ENCODE measurements at regions not wholly inside any gene's neighbourhood (a gene's known extent, or its start where the extent isn't known, plus 50 kb on each side); places are given as distances from the start of the nearest gene placed in this dataset.

DNA sequence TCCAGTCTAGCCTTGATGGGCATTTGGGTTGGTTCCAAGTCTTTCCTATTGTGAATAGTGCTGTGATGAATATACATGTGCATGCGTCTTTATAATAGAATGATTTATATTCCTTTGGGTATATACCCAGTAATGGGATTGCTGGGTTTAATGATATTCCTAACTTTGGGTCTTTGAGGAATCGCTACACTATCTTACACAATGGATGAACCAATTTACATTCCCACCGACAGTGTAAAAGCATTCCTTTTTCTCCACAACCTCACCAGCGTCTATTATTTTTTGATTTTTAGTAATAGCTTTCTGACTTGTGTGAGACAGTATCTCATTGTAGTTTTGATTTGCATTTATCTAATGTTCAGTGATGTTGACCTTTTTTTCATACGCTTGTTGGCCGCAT is 1040.1 kb downstream of the MAT2B start:
- no peaks in the 10 kb centered on the region for H3K36me3 ChIP-seq (ENCODE audit: control insufficient read depth in 2 of 2, insufficient read depth in 2 of 2, low read length in 1 of 2)
- H4K20me1 ChIP-seq (ENCODE audit: control insufficient read depth, insufficient read depth) = no peaks in the 10 kb centered on the region
- no peaks in the 10 kb centered on the region for H3K79me2 ChIP-seq (ENCODE audit: control insufficient read depth, insufficient read depth, low read length)
- no peak overlapping the region for H2AFZ ChIP-seq (ENCODE audit: control insufficient read depth, low read depth, low read length)
- no TSS peak for BruUV-seq (replicated peaks)
- no peak for ATAC-seq
- no peak overlapping the region for H3K4me3 ChIP-seq
- H3K4me2 ChIP-seq (ENCODE audit: control insufficient read depth, insufficient read depth) = no peak overlapping the region
- in situ Hi-C loops (cut with MboI) (no loop called here), intact Hi-C loops (cut with micrococcal nuclease; ENCODE audit: unreplicated experiment) (no loop called here)
- FAIRE-seq = no peak
- no peak for TF ChIP-seq SREBF1 (IDR thresholded peaks at IDR 0.05; ENCODE audit: low read length)
- TF ChIP-seq FOS (IDR thresholded peaks at IDR 0.05; ENCODE audit: borderline replicate concordance, extremely low read depth, insufficient read length) = no peak
- no peak for TF ChIP-seq CHD1 (IDR thresholded peaks at IDR 0.05; ENCODE audit: low read depth, low read length)
- no peak for TF ChIP-seq HCFC1 (IDR thresholded peaks at IDR 0.05; ENCODE audit: low read length)
- TF ChIP-seq CBFB (IDR thresholded peaks at IDR 0.05; ENCODE audit: low read depth) = no peak
- no peak for TF ChIP-seq NFIC (IDR thresholded peaks at IDR 0.05; ENCODE audit: low read depth, low read length)
- TF ChIP-seq GABPA (IDR thresholded peaks at IDR 0.05; ENCODE audit: low read depth) = no peak
- no peak for TF ChIP-seq EGR1 (IDR thresholded peaks at IDR 0.05; ENCODE audit: borderline replicate concordance in 1 of 2, low read depth in 2 of 2, low read length in 2 of 2)
- no peak for TF ChIP-seq MYB (IDR thresholded peaks at IDR 0.05; ENCODE audit: borderline replicate concordance, low read depth, low read length)
- no peak for TF ChIP-seq ZZZ3 (IDR thresholded peaks at IDR 0.05; ENCODE audit: control insufficient read depth, insufficient read length, low read depth)
- no peak overlapping the region for H3K9ac ChIP-seq (ENCODE audit: control insufficient read depth, insufficient read depth, low read length)
- no peak for DNase-seq (ENCODE audit: low read depth, low spot score)
- ChIA-PET SMC1A (ENCODE audit: uncharacterized antibody, unreplicated experiment) (no interaction called here), RAD21 (ENCODE audit: unreplicated experiment) (no interaction called here), CTCF (no interaction called here), POLR2A (no interaction called here)
- no peaks in the 10 kb centered on the region for H3K4me1 ChIP-seq (ENCODE audit: control insufficient read depth, insufficient read depth, low read length)
- H3K27ac ChIP-seq (ENCODE audit: control insufficient read depth, insufficient read depth) = no peak overlapping the region
- WGBS (ENCODE audit: insufficient coverage, insufficient replicate concordance, low lambda C conversion rate, missing lambda C conversion rate) = 68% methylated on average over 6 of the region's 6 CpGs
- H3K27me3 ChIP-seq (replicated peaks in 1 of 2; ENCODE audit: control insufficient read depth in 2 of 2, insufficient read depth in 2 of 2, low read length in 1 of 2) = no peaks in the 10 kb centered on the region
- H3K9me3 ChIP-seq (replicated peaks; ENCODE audit: control insufficient read depth, insufficient read depth, low read length) = no peaks in the 10 kb centered on the region

DNA sequence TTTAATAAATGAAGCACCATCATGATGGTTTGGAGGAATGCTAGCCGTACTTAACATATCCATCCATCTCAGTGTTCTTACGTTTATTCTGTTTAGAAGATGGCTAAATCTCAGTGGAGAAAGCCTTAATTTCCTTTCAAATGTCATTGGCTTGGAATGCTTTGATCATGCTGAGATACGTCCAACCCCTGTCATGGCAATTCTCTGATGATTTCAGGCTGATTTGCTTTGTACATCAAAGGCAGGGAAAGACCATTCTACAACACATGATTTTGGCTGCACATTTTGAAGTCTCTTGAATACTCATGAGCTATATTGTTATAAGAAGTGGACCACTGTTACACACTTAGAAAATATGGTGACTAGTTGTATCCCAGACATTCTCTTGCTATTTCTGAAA is 1048.4 kb downstream of the MAT2B start:
- H3K9ac ChIP-seq (ENCODE audit: control insufficient read depth, insufficient read depth, low read length) = no peak overlapping the region
- no peak overlapping the region for H3K27ac ChIP-seq (ENCODE audit: control insufficient read depth, insufficient read depth)
- H3K4me2 ChIP-seq (ENCODE audit: control insufficient read depth, insufficient read depth) = no peak overlapping the region
- 44% methylated on average over 3 of the region's 3 CpGs for WGBS (ENCODE audit: insufficient coverage, insufficient replicate concordance, low lambda C conversion rate, missing lambda C conversion rate)
- H3K4me3 ChIP-seq = no peak overlapping the region
- H3K27me3 ChIP-seq (replicated peaks in 1 of 2; ENCODE audit: control insufficient read depth in 2 of 2, insufficient read depth in 2 of 2, low read length in 1 of 2) = no peaks in the 10 kb centered on the region
- ChIA-PET POLR2A (no interaction called here), SMC1A (ENCODE audit: uncharacterized antibody, unreplicated experiment) (interaction anchor here (0.9 to 2.0 kb wide), 2 partner anchors 9 to 12 kb away, joined by 3 to 9 read pairs; no protein-coding TSS in a partner anchor), RAD21 (ENCODE audit: unreplicated experiment) (interaction anchor here (1.1 kb wide), 1 partner anchor 50 kb away, joined by 5 read pairs; no protein-coding TSS in a partner anchor), CTCF (interaction anchor here (0.9 to 1.0 kb wide), 2 partner anchors 12 to 14 kb away, joined by 3 read pairs; no protein-coding TSS in a partner anchor)
- in situ Hi-C loops (cut with MboI) (no loop called here), intact Hi-C loops (cut with micrococcal nuclease; ENCODE audit: unreplicated experiment) (no loop called here)
- no peaks in the 10 kb centered on the region for H3K36me3 ChIP-seq (ENCODE audit: control insufficient read depth in 2 of 2, insufficient read depth in 2 of 2, low read length in 1 of 2)
- no TSS peak for BruUV-seq (replicated peaks)
- FAIRE-seq (no peak), DNase-seq (ENCODE audit: low read depth, low spot score) (no peak), ATAC-seq (no peak)
- no peaks in the 10 kb centered on the region for H3K4me1 ChIP-seq (ENCODE audit: control insufficient read depth, insufficient read depth, low read length)
- TF ChIP-seq, protein P1, sequence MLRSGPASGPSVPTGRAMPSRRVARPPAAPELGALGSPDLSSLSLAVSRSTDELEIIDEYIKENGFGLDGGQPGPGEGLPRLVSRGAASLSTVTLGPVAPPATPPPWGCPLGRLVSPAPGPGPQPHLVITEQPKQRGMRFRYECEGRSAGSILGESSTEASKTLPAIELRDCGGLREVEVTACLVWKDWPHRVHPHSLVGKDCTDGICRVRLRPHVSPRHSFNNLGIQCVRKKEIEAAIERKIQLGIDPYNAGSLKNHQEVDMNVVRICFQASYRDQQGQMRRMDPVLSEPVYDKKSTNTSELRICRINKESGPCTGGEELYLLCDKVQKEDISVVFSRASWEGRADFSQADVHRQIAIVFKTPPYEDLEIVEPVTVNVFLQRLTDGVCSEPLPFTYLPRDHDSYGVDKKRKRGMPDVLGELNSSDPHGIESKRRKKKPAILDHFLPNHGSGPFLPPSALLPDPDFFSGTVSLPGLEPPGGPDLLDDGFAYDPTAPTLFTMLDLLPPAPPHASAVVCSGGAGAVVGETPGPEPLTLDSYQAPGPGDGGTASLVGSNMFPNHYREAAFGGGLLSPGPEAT (IDR thresholded peaks at IDR 0.05; ENCODE audit: low read depth) = no peak
- H3K9me3 ChIP-seq (replicated peaks; ENCODE audit: control insufficient read depth, insufficient read depth, low read length) = no peaks in the 10 kb centered on the region
- H4K20me1 ChIP-seq (ENCODE audit: control insufficient read depth, insufficient read depth) = no peaks in the 10 kb centered on the region
- H2AFZ ChIP-seq (ENCODE audit: control insufficient read depth, low read depth, low read length) = no peak overlapping the region
- H3K79me2 ChIP-seq (ENCODE audit: control insufficient read depth, insufficient read depth, low read length) = no peaks in the 10 kb centered on the region

Data from GM12878 (cell line).